Right lobe of liver (tissue), 4 donors: ENCODE measurements at regions not wholly inside any gene's neighbourhood (a gene's known extent, or its start where the extent isn't known, plus 50 kb on each side); places are given as distances from the start of the nearest gene placed in this dataset.

ENCODE experiments used
- CTCF ChIP-seq, 4 donors: fragments of 200-600 bp in 3 of 4; fragments of 450-650 bp in 1 of 4; IDR thresholded peaks; one replicate each; pipeline versions ENCODE4 v1.5.1 to v1.8.0; 2016 to 2022; ENCODE audit warnings: antibody characterized with exemption in 4 of 4, mild to moderate bottlenecking in 2 of 4
- POLR2A ChIP-seq: fragments of 450-650 bp; IDR thresholded peaks from one replicate; pipeline ENCODE4 v1.6.1; 2017; ENCODE audit warnings: antibody characterized with exemption, mild to moderate bottlenecking
- donor health status: DM: no; HTN: no; CAD: no.
- donor health status: DM: no; HTN: no; CAD: no.
- donor health status: DM: no; HTN: yes; CAD: no.

DNA sequence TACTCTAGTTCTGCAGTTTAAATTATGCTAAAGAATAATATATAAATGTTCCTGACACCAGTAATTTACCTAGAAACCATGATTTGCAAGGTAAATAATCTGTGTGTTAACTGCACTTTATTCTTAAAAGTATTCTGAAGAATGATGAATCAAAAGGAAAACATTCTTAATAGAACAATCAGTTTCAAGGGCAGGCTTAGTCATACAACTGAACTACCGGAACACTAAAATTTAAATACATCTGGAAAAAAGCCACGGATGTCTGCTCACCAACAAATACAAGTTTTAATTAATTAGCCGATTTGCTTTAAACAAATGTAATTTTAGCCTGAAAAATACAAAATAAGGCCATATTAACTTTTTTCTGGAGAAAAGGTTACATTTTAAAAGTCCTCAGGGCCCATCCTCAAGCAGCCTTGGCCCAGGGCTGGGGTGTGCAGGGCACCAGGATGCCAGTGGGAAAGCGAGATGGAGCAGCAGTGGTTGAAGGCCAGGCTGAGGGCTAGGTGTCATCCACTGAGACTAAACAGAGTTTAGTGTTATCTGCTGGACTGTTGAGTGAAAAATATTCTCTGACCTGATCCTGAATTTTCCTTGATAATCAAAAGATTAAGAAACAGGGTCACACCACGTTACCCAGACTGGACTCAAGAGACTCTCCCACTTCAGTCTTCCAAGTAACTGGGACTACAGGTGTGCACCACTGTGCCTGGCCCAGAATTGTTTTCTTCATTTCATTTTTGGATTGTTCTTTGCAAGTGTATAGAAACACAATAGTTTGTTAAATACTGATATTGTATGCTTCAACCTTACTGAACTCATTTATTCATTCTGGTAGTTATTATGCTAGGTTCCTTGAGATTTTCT lies 88.2 kb upstream of the DST start:
- TF ChIP-seq CTCF (IDR thresholded peaks at IDR 0.05) (no peak), POLR2A (no peak)
